GM21390 (cell line): ENCODE measurements at regions not wholly inside any gene's neighbourhood (a gene's known extent, or its start where the extent isn't known, plus 50 kb on each side); places are given as distances from the start of the nearest gene placed in this dataset.

ENCODE experiments used
- ATAC-seq: cut with Tn5 transposase; IDR thresholded peaks from one replicate; pipeline ENCODE4 v1.9.1; 2021; ENCODE audit not compliant: unreplicated experiment

DNA sequence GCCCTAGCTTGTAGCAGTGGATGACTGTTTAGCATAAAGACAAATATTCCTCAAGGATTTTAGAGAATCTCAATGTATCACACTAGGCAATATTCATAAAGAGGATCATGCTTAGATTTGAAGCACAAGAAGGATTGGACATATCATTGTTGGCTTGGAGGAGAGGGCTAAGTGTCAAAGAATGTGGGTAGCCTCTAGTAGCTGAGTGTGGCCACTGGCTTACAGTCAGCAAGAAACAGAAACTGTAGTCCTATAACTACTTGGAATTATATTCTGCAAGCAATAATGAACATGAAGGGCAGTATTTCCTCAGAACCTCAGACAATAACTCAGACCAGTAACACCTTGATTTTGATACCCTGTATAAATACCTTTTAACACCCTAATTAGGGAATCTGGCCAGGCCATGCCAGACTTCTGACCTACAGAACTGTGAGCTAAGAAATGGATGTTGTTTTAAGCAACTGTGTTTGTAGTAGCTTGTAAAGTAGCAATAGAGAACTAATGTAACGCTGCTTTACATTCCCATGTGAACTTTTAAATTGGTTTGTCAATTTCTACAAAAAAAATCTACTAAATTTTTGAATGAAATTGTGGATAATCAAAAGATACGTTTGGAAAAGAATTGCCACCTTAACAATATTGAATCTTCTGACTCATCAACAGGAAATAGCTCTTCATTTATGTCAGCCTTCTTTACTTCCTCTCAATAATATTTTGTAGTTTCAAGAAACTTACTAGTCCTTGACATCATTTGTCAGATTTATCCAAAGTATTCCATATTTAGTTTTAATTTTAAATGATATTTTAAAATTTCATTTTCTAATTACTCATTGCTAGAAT, 65.2 kb upstream of the RSPO3 start:
- ATAC-seq, result no peak

GRCh38 chr6:127053875-127054235, 64.6 kb upstream of the RSPO3 start:
- no peak for ATAC-seq

DNA sequence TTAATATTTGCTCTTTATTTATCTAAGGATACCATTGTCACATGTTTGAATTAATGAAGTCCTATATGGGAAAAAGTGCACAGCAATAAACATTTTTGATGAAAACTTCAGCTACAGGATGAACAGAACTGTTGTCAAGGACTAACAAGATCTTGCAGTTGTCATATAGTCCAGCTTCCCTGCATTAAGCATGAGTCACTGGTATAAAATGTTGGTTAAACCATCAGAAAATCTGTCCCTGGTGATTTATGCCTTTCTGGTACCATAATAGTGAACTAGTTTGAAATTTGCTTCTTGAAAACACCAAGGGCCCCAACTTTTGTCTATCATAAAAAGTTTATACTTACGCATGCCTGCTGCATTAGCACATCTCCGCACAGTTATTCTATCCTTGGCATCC, 60.4 kb upstream of the RSPO3 start:
- no peak for ATAC-seq

GRCh38 chr6:127058936-127059335, 59.5 kb upstream of the RSPO3 start:
- no peak for ATAC-seq
